ENCODE measurements at regions not wholly inside any gene's neighbourhood (a gene's known extent, or its start where the extent isn't known, plus 50 kb on each side); places are given as distances from the start of the nearest gene placed in this dataset.

DNA sequence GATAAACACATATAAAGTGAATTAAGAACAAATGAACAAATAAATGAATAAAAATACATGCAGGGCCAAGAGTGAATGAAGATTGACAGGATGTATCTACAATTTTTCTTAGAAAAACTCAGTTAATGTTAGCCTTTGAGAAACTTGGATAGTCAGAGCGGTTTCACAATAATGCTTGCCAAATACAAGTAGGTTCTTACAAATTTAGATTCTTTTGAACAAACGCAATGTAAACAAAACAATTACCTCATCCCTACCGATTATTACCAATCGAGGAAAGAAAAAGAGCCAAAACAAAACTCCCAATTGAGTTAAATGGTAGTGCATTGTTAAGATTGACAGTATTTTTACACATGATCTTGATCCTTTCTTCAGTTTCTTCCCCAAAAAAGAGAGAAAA is 176.9 kb upstream of the DEPDC1 start:
- TF ChIP-seq, protein P1, sequence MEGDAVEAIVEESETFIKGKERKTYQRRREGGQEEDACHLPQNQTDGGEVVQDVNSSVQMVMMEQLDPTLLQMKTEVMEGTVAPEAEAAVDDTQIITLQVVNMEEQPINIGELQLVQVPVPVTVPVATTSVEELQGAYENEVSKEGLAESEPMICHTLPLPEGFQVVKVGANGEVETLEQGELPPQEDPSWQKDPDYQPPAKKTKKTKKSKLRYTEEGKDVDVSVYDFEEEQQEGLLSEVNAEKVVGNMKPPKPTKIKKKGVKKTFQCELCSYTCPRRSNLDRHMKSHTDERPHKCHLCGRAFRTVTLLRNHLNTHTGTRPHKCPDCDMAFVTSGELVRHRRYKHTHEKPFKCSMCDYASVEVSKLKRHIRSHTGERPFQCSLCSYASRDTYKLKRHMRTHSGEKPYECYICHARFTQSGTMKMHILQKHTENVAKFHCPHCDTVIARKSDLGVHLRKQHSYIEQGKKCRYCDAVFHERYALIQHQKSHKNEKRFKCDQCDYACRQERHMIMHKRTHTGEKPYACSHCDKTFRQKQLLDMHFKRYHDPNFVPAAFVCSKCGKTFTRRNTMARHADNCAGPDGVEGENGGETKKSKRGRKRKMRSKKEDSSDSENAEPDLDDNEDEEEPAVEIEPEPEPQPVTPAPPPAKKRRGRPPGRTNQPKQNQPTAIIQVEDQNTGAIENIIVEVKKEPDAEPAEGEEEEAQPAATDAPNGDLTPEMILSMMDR (IDR thresholded peaks at IDR 0.05) = no peak
- no peaks in the 10 kb centered on the region for H3K36me3 ChIP-seq (ENCODE audit: low read depth)
- H3K4me1 ChIP-seq (ENCODE audit: low read depth) = no peaks in the 10 kb centered on the region
- no peak for DNase-seq
- intact Hi-C loops (cut with DNase I, micrococcal nuclease) = no loop called here
- H3K4me3 ChIP-seq = no peak overlapping the region
- no peaks in the 10 kb centered on the region for H3K9me3 ChIP-seq
- ATAC-seq = no peak

DNA sequence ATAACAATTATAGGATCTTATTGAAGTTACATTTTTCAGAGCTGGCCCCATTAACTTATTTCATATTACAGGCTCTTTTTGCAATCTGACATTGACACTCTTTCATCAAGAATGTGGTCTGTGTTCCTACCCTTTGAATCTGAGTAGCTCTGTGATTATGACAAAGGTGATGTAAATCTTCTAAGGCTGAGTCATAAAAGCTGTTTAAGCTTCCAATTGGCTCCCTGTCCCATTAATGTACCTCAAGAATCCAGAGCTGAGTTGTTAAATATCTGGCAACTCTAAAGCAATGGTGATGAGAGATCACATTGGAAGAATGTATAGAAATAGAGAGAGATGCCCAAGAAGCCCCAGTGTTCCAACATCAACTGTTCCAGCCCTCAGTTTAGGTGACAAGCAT is 178.5 kb upstream of the DEPDC1 start:
- Histone ChIP-seq H3K4me3 (no peak overlapping the region), H3K9me3 (no peaks in the 10 kb centered on the region), H3K4me1 (ENCODE audit: low read depth) (no peaks in the 10 kb centered on the region), H3K36me3 (ENCODE audit: low read depth) (no peaks in the 10 kb centered on the region)
- ATAC-seq = no peak
- TF ChIP-seq, protein P1 (IDR thresholded peaks at IDR 0.05) = no peak
- DNase-seq = no peak
- intact Hi-C loops (cut with DNase I, micrococcal nuclease) = no loop called here

DNA sequence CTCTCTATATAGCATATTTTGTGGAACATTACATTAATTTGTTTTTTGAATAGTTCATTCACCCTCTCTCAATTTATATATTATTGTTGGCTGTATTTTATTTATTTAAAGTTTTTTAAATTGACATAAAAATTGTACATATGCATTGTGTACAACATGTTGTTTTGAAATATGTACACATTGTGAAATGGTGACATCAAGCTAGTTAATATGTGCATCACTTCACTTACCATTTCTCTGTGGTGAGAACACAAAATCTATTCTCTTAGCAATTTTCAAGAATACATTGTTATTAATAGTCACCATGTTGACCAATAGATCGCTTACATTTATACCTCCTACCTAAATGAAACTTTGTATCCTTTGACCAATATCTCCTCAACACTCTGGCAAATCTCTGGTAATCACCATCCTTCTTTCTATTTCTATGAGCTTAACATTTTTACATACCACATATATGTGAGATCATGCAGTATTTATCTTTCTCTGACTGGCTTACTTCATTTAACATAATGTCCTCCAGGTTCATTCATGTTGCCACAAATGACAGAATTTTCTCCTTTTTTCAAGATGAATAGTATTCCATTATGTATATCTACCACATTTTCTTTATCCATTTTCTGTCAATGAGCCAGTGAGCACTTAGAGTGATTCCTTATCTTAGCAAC is 180.9 kb upstream of the DEPDC1 start:
- Histone ChIP-seq H3K9me3 (no peaks in the 10 kb centered on the region), H3K36me3 (ENCODE audit: low read depth) (no peaks in the 10 kb centered on the region), H3K4me3 (no peak overlapping the region), H3K4me1 (ENCODE audit: low read depth) (no peaks in the 10 kb centered on the region)
- ATAC-seq (no peak), DNase-seq (no peak)
- intact Hi-C loops (cut with DNase I, micrococcal nuclease) = no loop called here
- TF ChIP-seq, protein P1 (IDR thresholded peaks at IDR 0.05) = no peak

DNA sequence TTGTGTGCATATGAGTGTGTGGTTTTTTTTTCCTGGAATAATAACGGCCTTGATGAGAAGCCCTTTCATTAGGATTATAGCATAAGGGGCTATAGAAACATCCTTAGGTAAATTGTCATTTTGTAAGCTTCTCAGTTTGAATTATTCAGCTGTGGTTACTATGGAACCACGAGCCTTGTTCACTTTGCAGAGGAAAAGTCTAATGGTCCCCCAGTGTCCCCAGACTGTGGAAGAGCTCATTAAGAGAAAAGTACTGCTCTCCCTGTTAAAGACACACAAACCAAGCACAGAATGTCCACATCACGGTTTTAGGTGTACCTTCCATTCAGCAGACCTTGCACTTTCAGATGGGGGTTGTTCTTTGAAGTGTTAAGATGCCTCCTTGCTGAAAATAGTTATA is 199.3 kb upstream of the DEPDC1 start:
- H3K36me3 ChIP-seq (ENCODE audit: low read depth) = no peaks in the 10 kb centered on the region
- H3K9me3 ChIP-seq = no peaks in the 10 kb centered on the region
- no peak for DNase-seq
- no peak overlapping the region for H3K4me3 ChIP-seq
- H3K4me1 ChIP-seq (ENCODE audit: low read depth) = no peaks in the 10 kb centered on the region
- TF ChIP-seq, protein P1 (IDR thresholded peaks at IDR 0.05) = no peak
- intact Hi-C loops (cut with DNase I, micrococcal nuclease) = no loop called here
- no peak for ATAC-seq

DNA sequence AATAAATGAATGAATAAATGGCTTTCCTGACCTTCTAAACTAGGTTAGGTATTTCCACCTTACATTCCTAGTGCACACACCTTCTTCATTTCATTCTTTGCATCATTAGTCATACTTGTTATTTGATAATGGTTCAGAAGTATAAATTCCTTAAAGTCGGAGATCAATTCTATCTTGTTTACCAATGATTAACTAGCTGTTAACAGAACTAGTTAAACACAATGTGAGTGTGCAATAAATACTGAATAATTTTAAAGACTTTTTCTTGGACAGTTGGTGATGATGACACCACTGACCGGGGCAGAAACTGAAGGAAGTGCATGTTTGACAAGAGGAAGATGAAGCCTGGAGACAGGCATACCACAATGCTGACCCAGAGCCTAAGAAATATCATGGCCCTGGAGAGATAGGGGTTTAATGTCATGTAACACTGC is 207.1 kb upstream of the DEPDC1 start:
- peaks cover 2% of the 10 kb centered on the region for H3K9me3 ChIP-seq
- H3K4me3 ChIP-seq = no peak overlapping the region
- no peaks in the 10 kb centered on the region for H3K36me3 ChIP-seq (ENCODE audit: low read depth)
- DNase-seq = no peak
- intact Hi-C loops (cut with DNase I, micrococcal nuclease) = no loop called here
- ATAC-seq = no peak
- H3K4me1 ChIP-seq (ENCODE audit: low read depth) = no peaks in the 10 kb centered on the region
- TF ChIP-seq, protein P1 (IDR thresholded peaks at IDR 0.05) = no peak

Data from mucosa of descending colon (tissue), 3 donors.